ENCODE measurements at regions not wholly inside any gene's neighbourhood (a gene's known extent, or its start where the extent isn't known, plus 50 kb on each side); places are given as distances from the start of the nearest gene placed in this dataset.

GRCh38 chr2:71989671-71990070 lies 158.0 kb downstream of the CYP26B1 start:
- TF ChIP-seq POLR2AphosphoS5 (IDR thresholded peaks at IDR 0.05) (no peak), CTCF (IDR thresholded peaks at IDR 0.05) (no peak), POLR2A (IDR thresholded peaks at IDR 0.05) (no peak), EP300 (IDR thresholded peaks at IDR 0.05) (no peak)
